A673 (cell line): ENCODE measurements at regions not wholly inside any gene's neighbourhood (a gene's known extent, or its start where the extent isn't known, plus 50 kb on each side); places are given as distances from the start of the nearest gene placed in this dataset.

ENCODE experiments used
- BruUV-seq: library from RNA; stranded (reverse); fragments of 400-500 nt; replicated peaks from 2 replicates; lab custom pipeline; 2021; lab: Mats Ljungman, UMichigan
- CTCF ChIA-PET: fragments of 300-600 bp; sonication (Branson Sonifier 250); formaldehyde crosslinking; loops from one replicate; lab custom pipeline; 2022; ENCODE audit warnings: antibody characterized with exemption; lab: Charles Lee
- POLR2A ChIA-PET: fragments of 300-600 bp; sonication (Branson Sonifier 250); formaldehyde crosslinking; loops from one replicate; lab custom pipeline; 2022; ENCODE audit warnings: antibody characterized with exemption; ENCODE audit not compliant: low non-redundant PET; lab: Charles Lee
- DNase-seq: peaks from one replicate; pipeline ENCODE4 v3.0.0-alpha.2; 2015; ENCODE audit warnings: low spot score
- H3K27ac ChIP-seq: fragments of 200-600 bp; sonication (generic); 2 replicates; pipeline ENCODE4 v1.5.1; 2016; ENCODE audit warnings: mixed run types, low read depth, mild to moderate bottlenecking, mixed read lengths, antibody characterized with exemption, low read length; ENCODE audit not compliant: poor library complexity, severe bottlenecking
- H3K27me3 ChIP-seq: fragments of 200-600 bp; sonication (generic); replicated peaks from 2 replicates; pipeline ENCODE4 v1.6.1; 2017; ENCODE audit warnings: mixed run types, low read depth, mild to moderate bottlenecking, mixed read lengths, antibody characterized with exemption, low read length; ENCODE audit not compliant: insufficient read depth, poor library complexity
- H3K36me3 ChIP-seq: fragments of 200-600 bp; sonication (generic); 2 replicates; pipeline ENCODE4 v1.6.1; 2016; ENCODE audit warnings: mixed run types, mild to moderate bottlenecking, mixed read lengths, antibody characterized with exemption, low read length; ENCODE audit not compliant: insufficient read depth, poor library complexity, severe bottlenecking
- H3K4me1 ChIP-seq: fragments of 200-600 bp; sonication (generic); 2 replicates; pipeline ENCODE4 v1.6.1; 2017; ENCODE audit warnings: mixed run types, mild to moderate bottlenecking, mixed read lengths, antibody characterized with exemption, low read length; ENCODE audit not compliant: insufficient read depth, poor library complexity, severe bottlenecking
- H3K4me3 ChIP-seq: fragments of 200-600 bp; sonication (generic); 2 replicates; pipeline ENCODE4 v1.5.1; 2016; ENCODE audit warnings: low read depth, mixed run types, mild to moderate bottlenecking, mixed read lengths, low read length; ENCODE audit not compliant: poor library complexity, severe bottlenecking
- H3K9me3 ChIP-seq: fragments of 200-600 bp; sonication (generic); 2 replicates; pipeline ENCODE4 v1.6.1; 2016; ENCODE audit warnings: mixed run types, low read depth, mild to moderate bottlenecking, mixed read lengths, antibody characterized with exemption, low read length; ENCODE audit not compliant: poor library complexity, severe bottlenecking
- CTCF ChIP-seq: fragments of 300-800, 200-600 bp; sonication (generic); conservative IDR thresholded peaks from 2 replicates; pipeline ENCODE4 v1.5.1; 2017; ENCODE audit warnings: low read depth, mild to moderate bottlenecking, antibody characterized with exemption, low read length, moderate library complexity, mixed read lengths
- EZH2 ChIP-seq: fragments of 200-600 bp; sonication (generic); IDR thresholded peaks from 2 replicates; pipeline ENCODE4 v1.6.1; 2017; ENCODE audit warnings: borderline replicate concordance, low read depth, mild to moderate bottlenecking, mixed read lengths, antibody characterized with exemption, low read length; ENCODE audit not compliant: poor library complexity, severe bottlenecking
- intact Hi-C: fragments of 100-400 bp; cut with micrococcal nuclease; formaldehyde crosslinking; loops from one replicate; pipeline ENCODE4 v1.10.0; 2022; ENCODE audit not compliant: unreplicated experiment

GRCh38 chr6:135567375-135568083, 70.0 kb upstream of the AHI1 start:
- TF ChIP-seq CTCF, result no peak
- no peak for TF ChIP-seq EZH2
- no TSS peak for BruUV-seq
- no peaks in the 10 kb centered on the region for H3K9me3 ChIP-seq
- no peak for DNase-seq
- H3K36me3 ChIP-seq, result no peaks in the 10 kb centered on the region
- POLR2A ChIA-PET, result no interaction called here
- H3K4me3 ChIP-seq, result no peak overlapping the region
- peaks cover 54% of the 10 kb centered on the region for H3K27me3 ChIP-seq
- CTCF ChIA-PET, result no interaction called here
- H3K4me1 ChIP-seq, result no peaks in the 10 kb centered on the region
- no peak overlapping the region for H3K27ac ChIP-seq
- intact Hi-C loops, result no loop called here

- Histone ChIP-seq H3K4me3 (no peak overlapping the region), H3K4me1 (no peaks in the 10 kb centered on the region), H3K36me3 (no peaks in the 10 kb centered on the region), H3K27me3 (peaks cover 51% of the 10 kb centered on the region), H3K9me3 (no peaks in the 10 kb centered on the region), H3K27ac (no peak overlapping the region)
- intact Hi-C loops, result no loop called here
- no TSS peak for BruUV-seq
- DNase-seq, result peak; percentile 6
- ChIA-PET POLR2A (no interaction called here), CTCF (no interaction called here)
- no peak for TF ChIP-seq EZH2
- TF ChIP-seq CTCF, result no peak
These were observed 70.8 kb upstream of the AHI1 start for GRCh38 chr6:135568379-135568778.

GRCh38 chr6:135572051-135572450, 74.5 kb upstream of the AHI1 start:
- CTCF ChIA-PET, result no interaction called here
- no peak overlapping the region for H3K27ac ChIP-seq

More at GRCh38 chr6:135572051-135572450, 74.5 kb upstream of the AHI1 start:
- POLR2A ChIA-PET, result no interaction called here
- no peaks in the 10 kb centered on the region for H3K36me3 ChIP-seq
- peaks cover 7% of the 10 kb centered on the region for H3K4me1 ChIP-seq
- H3K27me3 ChIP-seq, result peaks cover 71% of the 10 kb centered on the region
- TF ChIP-seq EZH2, result no peak
- TF ChIP-seq CTCF, result no peak
- no peak for DNase-seq
- H3K9me3 ChIP-seq, result no peaks in the 10 kb centered on the region
- intact Hi-C loops, result no loop called here
- BruUV-seq, result no TSS peak
- no peak overlapping the region for H3K4me3 ChIP-seq
